ENCODE measurements at regions not wholly inside any gene's neighbourhood (a gene's known extent, or its start where the extent isn't known, plus 50 kb on each side); places are given as distances from the start of the nearest gene placed in this dataset.

DNA sequence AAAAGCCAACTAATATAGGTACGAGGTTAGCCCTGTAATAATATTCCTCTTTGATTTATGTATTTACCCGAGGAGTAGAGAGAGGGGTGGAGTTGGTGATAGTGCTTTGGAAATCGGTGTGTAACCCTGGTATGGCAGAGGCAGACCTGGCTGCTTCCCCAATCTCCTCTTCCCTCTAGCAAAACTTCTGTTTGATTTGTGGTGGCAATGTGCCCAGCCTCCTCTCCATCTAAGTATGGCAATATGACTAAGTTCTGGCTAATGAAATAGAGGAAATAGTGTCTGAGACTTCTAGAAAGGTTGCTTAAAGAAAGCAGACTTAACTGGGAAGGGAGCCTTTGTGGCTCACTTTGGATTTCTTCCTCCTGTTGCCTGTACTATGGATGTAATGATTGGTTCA, 491.1 kb downstream of the ENC1 start:
- TF ChIP-seq, protein P1, sequence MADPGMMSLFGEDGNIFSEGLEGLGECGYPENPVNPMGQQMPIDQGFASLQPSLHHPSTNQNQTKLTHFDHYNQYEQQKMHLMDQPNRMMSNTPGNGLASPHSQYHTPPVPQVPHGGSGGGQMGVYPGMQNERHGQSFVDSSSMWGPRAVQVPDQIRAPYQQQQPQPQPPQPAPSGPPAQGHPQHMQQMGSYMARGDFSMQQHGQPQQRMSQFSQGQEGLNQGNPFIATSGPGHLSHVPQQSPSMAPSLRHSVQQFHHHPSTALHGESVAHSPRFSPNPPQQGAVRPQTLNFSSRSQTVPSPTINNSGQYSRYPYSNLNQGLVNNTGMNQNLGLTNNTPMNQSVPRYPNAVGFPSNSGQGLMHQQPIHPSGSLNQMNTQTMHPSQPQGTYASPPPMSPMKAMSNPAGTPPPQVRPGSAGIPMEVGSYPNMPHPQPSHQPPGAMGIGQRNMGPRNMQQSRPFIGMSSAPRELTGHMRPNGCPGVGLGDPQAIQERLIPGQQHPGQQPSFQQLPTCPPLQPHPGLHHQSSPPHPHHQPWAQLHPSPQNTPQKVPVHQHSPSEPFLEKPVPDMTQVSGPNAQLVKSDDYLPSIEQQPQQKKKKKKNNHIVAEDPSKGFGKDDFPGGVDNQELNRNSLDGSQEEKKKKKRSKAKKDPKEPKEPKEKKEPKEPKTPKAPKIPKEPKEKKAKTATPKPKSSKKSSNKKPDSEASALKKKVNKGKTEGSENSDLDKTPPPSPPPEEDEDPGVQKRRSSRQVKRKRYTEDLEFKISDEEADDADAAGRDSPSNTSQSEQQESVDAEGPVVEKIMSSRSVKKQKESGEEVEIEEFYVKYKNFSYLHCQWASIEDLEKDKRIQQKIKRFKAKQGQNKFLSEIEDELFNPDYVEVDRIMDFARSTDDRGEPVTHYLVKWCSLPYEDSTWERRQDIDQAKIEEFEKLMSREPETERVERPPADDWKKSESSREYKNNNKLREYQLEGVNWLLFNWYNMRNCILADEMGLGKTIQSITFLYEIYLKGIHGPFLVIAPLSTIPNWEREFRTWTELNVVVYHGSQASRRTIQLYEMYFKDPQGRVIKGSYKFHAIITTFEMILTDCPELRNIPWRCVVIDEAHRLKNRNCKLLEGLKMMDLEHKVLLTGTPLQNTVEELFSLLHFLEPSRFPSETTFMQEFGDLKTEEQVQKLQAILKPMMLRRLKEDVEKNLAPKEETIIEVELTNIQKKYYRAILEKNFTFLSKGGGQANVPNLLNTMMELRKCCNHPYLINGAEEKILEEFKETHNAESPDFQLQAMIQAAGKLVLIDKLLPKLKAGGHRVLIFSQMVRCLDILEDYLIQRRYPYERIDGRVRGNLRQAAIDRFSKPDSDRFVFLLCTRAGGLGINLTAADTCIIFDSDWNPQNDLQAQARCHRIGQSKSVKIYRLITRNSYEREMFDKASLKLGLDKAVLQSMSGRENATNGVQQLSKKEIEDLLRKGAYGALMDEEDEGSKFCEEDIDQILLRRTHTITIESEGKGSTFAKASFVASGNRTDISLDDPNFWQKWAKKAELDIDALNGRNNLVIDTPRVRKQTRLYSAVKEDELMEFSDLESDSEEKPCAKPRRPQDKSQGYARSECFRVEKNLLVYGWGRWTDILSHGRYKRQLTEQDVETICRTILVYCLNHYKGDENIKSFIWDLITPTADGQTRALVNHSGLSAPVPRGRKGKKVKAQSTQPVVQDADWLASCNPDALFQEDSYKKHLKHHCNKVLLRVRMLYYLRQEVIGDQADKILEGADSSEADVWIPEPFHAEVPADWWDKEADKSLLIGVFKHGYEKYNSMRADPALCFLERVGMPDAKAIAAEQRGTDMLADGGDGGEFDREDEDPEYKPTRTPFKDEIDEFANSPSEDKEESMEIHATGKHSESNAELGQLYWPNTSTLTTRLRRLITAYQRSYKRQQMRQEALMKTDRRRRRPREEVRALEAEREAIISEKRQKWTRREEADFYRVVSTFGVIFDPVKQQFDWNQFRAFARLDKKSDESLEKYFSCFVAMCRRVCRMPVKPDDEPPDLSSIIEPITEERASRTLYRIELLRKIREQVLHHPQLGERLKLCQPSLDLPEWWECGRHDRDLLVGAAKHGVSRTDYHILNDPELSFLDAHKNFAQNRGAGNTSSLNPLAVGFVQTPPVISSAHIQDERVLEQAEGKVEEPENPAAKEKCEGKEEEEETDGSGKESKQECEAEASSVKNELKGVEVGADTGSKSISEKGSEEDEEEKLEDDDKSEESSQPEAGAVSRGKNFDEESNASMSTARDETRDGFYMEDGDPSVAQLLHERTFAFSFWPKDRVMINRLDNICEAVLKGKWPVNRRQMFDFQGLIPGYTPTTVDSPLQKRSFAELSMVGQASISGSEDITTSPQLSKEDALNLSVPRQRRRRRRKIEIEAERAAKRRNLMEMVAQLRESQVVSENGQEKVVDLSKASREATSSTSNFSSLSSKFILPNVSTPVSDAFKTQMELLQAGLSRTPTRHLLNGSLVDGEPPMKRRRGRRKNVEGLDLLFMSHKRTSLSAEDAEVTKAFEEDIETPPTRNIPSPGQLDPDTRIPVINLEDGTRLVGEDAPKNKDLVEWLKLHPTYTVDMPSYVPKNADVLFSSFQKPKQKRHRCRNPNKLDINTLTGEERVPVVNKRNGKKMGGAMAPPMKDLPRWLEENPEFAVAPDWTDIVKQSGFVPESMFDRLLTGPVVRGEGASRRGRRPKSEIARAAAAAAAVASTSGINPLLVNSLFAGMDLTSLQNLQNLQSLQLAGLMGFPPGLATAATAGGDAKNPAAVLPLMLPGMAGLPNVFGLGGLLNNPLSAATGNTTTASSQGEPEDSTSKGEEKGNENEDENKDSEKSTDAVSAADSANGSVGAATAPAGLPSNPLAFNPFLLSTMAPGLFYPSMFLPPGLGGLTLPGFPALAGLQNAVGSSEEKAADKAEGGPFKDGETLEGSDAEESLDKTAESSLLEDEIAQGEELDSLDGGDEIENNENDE (IDR thresholded peaks at IDR 0.05; ENCODE audit: insufficient replicate concordance, low read length): no peak
- TF ChIP-seq TAF7 (optimal IDR thresholded peaks at IDR 0.05; ENCODE audit: borderline replicate concordance, low read depth, low read length) (no peak), TAF1 (IDR thresholded peaks at IDR 0.05; ENCODE audit: low read depth, low read length) (no peak)
- TF ChIP-seq, protein P2, sequence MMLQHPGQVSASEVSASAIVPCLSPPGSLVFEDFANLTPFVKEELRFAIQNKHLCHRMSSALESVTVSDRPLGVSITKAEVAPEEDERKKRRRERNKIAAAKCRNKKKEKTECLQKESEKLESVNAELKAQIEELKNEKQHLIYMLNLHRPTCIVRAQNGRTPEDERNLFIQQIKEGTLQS (IDR thresholded peaks at IDR 0.05; ENCODE audit: insufficient read depth, low read depth, low read length): no peak
- TF ChIP-seq, protein P3, sequence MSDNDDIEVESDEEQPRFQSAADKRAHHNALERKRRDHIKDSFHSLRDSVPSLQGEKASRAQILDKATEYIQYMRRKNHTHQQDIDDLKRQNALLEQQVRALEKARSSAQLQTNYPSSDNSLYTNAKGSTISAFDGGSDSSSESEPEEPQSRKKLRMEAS (IDR thresholded peaks at IDR 0.05): no peak
- TF ChIP-seq, protein P4, sequence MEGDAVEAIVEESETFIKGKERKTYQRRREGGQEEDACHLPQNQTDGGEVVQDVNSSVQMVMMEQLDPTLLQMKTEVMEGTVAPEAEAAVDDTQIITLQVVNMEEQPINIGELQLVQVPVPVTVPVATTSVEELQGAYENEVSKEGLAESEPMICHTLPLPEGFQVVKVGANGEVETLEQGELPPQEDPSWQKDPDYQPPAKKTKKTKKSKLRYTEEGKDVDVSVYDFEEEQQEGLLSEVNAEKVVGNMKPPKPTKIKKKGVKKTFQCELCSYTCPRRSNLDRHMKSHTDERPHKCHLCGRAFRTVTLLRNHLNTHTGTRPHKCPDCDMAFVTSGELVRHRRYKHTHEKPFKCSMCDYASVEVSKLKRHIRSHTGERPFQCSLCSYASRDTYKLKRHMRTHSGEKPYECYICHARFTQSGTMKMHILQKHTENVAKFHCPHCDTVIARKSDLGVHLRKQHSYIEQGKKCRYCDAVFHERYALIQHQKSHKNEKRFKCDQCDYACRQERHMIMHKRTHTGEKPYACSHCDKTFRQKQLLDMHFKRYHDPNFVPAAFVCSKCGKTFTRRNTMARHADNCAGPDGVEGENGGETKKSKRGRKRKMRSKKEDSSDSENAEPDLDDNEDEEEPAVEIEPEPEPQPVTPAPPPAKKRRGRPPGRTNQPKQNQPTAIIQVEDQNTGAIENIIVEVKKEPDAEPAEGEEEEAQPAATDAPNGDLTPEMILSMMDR (IDR thresholded peaks at IDR 0.05; ENCODE audit: control extremely low read depth in 1 of 3, insufficient read depth in 1 of 3, low read depth in 1 of 3, low read length in 3 of 3): no peak
